ENCODE measurements at regions not wholly inside any gene's neighbourhood (a gene's known extent, or its start where the extent isn't known, plus 50 kb on each side); places are given as distances from the start of the nearest gene placed in this dataset.

GRCh38 chr11:122276221-122276620 lies 160.2 kb upstream of the BLID start:
- Histone ChIP-seq H3K9ac (ENCODE audit: low read depth, low read length) (no peak overlapping the region), H3K4me3 (ENCODE audit: low read length) (no peak overlapping the region), H3K36me3 (ENCODE audit: insufficient read depth, low read length) (no peaks in the 10 kb centered on the region), H3K4me1 (ENCODE audit: control insufficient read depth, insufficient read depth, low read length) (no peaks in the 10 kb centered on the region), H3K9me3 (replicated peaks; ENCODE audit: low read length) (no peaks in the 10 kb centered on the region), H3K4me2 (ENCODE audit: low read length) (no peak overlapping the region), H3K27me3 (ENCODE audit: control insufficient read depth, insufficient read depth, low read length) (peaks cover 32% of the 10 kb centered on the region)

- Histone ChIP-seq H3K9ac (ENCODE audit: low read depth, low read length) (no peak overlapping the region), H3K9me3 (replicated peaks; ENCODE audit: low read length) (no peaks in the 10 kb centered on the region), H3K4me2 (ENCODE audit: low read length) (no peak overlapping the region), H3K36me3 (ENCODE audit: insufficient read depth, low read length) (no peaks in the 10 kb centered on the region), H3K27me3 (ENCODE audit: control insufficient read depth, insufficient read depth, low read length) (peaks cover 38% of the 10 kb centered on the region), H3K4me1 (ENCODE audit: control insufficient read depth, insufficient read depth, low read length) (no peaks in the 10 kb centered on the region), H3K4me3 (ENCODE audit: low read length) (no peak overlapping the region)
These were observed 159.5 kb upstream of the BLID start for GRCh38 chr11:122275508-122275907.

- H3K27me3 ChIP-seq (ENCODE audit: control insufficient read depth, insufficient read depth, low read length), result peaks cover 49% of the 10 kb centered on the region
- no peaks in the 10 kb centered on the region for H3K9me3 ChIP-seq (replicated peaks; ENCODE audit: low read length)
- no peak overlapping the region for H3K4me2 ChIP-seq (ENCODE audit: low read length)
- H3K4me1 ChIP-seq (ENCODE audit: control insufficient read depth, insufficient read depth, low read length), result no peaks in the 10 kb centered on the region
- H3K4me3 ChIP-seq (ENCODE audit: low read length), result no peak overlapping the region
- H3K9ac ChIP-seq (ENCODE audit: low read depth, low read length), result no peak overlapping the region
- no peaks in the 10 kb centered on the region for H3K36me3 ChIP-seq (ENCODE audit: insufficient read depth, low read length)
These were observed 157.6 kb upstream of the BLID start for GRCh38 chr11:122273476-122274191.

- no peaks in the 10 kb centered on the region for H3K36me3 ChIP-seq (ENCODE audit: insufficient read depth, low read length)
- no peaks in the 10 kb centered on the region for H3K4me1 ChIP-seq (ENCODE audit: control insufficient read depth, insufficient read depth, low read length)
- H3K4me3 ChIP-seq (ENCODE audit: low read length), result no peak overlapping the region
- no peaks in the 10 kb centered on the region for H3K9me3 ChIP-seq (replicated peaks; ENCODE audit: low read length)
- H3K27me3 ChIP-seq (ENCODE audit: control insufficient read depth, insufficient read depth, low read length), result peaks cover 54% of the 10 kb centered on the region
- no peak overlapping the region for H3K4me2 ChIP-seq (ENCODE audit: low read length)
- H3K9ac ChIP-seq (ENCODE audit: low read depth, low read length), result no peak overlapping the region
These were observed 155.7 kb upstream of the BLID start for GRCh38 chr11:122271745-122272144.

GRCh38 chr11:122271137-122271536 lies 155.1 kb upstream of the BLID start:
- H3K27me3 ChIP-seq (ENCODE audit: control insufficient read depth, insufficient read depth, low read length), result peaks cover 56% of the 10 kb centered on the region
- H3K4me3 ChIP-seq (ENCODE audit: low read length), result no peak overlapping the region
- no peaks in the 10 kb centered on the region for H3K36me3 ChIP-seq (ENCODE audit: insufficient read depth, low read length)
- no peak overlapping the region for H3K4me2 ChIP-seq (ENCODE audit: low read length)
- H3K4me1 ChIP-seq (ENCODE audit: control insufficient read depth, insufficient read depth, low read length), result no peaks in the 10 kb centered on the region
- no peaks in the 10 kb centered on the region for H3K9me3 ChIP-seq (replicated peaks; ENCODE audit: low read length)
- H3K9ac ChIP-seq (ENCODE audit: low read depth, low read length), result no peak overlapping the region

GRCh38 chr11:122270535-122270934 lies 154.5 kb upstream of the BLID start:
- no peak overlapping the region for H3K4me2 ChIP-seq (ENCODE audit: low read length)
- no peak overlapping the region for H3K4me3 ChIP-seq (ENCODE audit: low read length)
- no peaks in the 10 kb centered on the region for H3K4me1 ChIP-seq (ENCODE audit: control insufficient read depth, insufficient read depth, low read length)
- H3K27me3 ChIP-seq (ENCODE audit: control insufficient read depth, insufficient read depth, low read length), result peaks cover 61% of the 10 kb centered on the region
- no peaks in the 10 kb centered on the region for H3K9me3 ChIP-seq (replicated peaks; ENCODE audit: low read length)
- H3K36me3 ChIP-seq (ENCODE audit: insufficient read depth, low read length), result no peaks in the 10 kb centered on the region
- no peak overlapping the region for H3K9ac ChIP-seq (ENCODE audit: low read depth, low read length)

GRCh38 chr11:122269824-122270223 lies 153.8 kb upstream of the BLID start:
- no peaks in the 10 kb centered on the region for H3K4me1 ChIP-seq (ENCODE audit: control insufficient read depth, insufficient read depth, low read length)
- no peak overlapping the region for H3K4me3 ChIP-seq (ENCODE audit: low read length)
- H3K9me3 ChIP-seq (replicated peaks; ENCODE audit: low read length), result no peaks in the 10 kb centered on the region
- H3K4me2 ChIP-seq (ENCODE audit: low read length), result no peak overlapping the region
- no peaks in the 10 kb centered on the region for H3K36me3 ChIP-seq (ENCODE audit: insufficient read depth, low read length)
- no peak overlapping the region for H3K9ac ChIP-seq (ENCODE audit: low read depth, low read length)
- peaks cover 61% of the 10 kb centered on the region for H3K27me3 ChIP-seq (ENCODE audit: control insufficient read depth, insufficient read depth, low read length)

- Histone ChIP-seq H3K9me3 (replicated peaks; ENCODE audit: low read length) (no peaks in the 10 kb centered on the region), H3K4me1 (ENCODE audit: control insufficient read depth, insufficient read depth, low read length) (no peaks in the 10 kb centered on the region), H3K36me3 (ENCODE audit: insufficient read depth, low read length) (no peaks in the 10 kb centered on the region), H3K4me3 (ENCODE audit: low read length) (no peak overlapping the region), H3K9ac (ENCODE audit: low read depth, low read length) (no peak overlapping the region), H3K27me3 (ENCODE audit: control insufficient read depth, insufficient read depth, low read length) (peaks cover 62% of the 10 kb centered on the region), H3K4me2 (ENCODE audit: low read length) (no peak overlapping the region)
These were observed 152.7 kb upstream of the BLID start for GRCh38 chr11:122268601-122269130.

GRCh38 chr11:122267602-122268001 lies 151.6 kb upstream of the BLID start:
- Histone ChIP-seq H3K4me3 (ENCODE audit: low read length) (no peak overlapping the region), H3K27me3 (ENCODE audit: control insufficient read depth, insufficient read depth, low read length) (peaks cover 54% of the 10 kb centered on the region), H3K36me3 (ENCODE audit: insufficient read depth, low read length) (no peaks in the 10 kb centered on the region), H3K9me3 (replicated peaks; ENCODE audit: low read length) (no peaks in the 10 kb centered on the region), H3K4me1 (ENCODE audit: control insufficient read depth, insufficient read depth, low read length) (no peaks in the 10 kb centered on the region), H3K9ac (ENCODE audit: low read depth, low read length) (no peak overlapping the region), H3K4me2 (ENCODE audit: low read length) (no peak overlapping the region)

GRCh38 chr11:122265981-122266380 lies 150.0 kb upstream of the BLID start:
- no peak overlapping the region for H3K9ac ChIP-seq (ENCODE audit: low read depth, low read length)
- no peak overlapping the region for H3K4me2 ChIP-seq (ENCODE audit: low read length)
- H3K27me3 ChIP-seq (ENCODE audit: control insufficient read depth, insufficient read depth, low read length), result peaks cover 46% of the 10 kb centered on the region
- H3K9me3 ChIP-seq (replicated peaks; ENCODE audit: low read length), result no peaks in the 10 kb centered on the region
- no peaks in the 10 kb centered on the region for H3K36me3 ChIP-seq (ENCODE audit: insufficient read depth, low read length)
- H3K4me3 ChIP-seq (ENCODE audit: low read length), result no peak overlapping the region
- H3K4me1 ChIP-seq (ENCODE audit: control insufficient read depth, insufficient read depth, low read length), result peaks cover 5% of the 10 kb centered on the region

- H3K9ac ChIP-seq (ENCODE audit: low read depth, low read length), result no peak overlapping the region
- no peak overlapping the region for H3K4me3 ChIP-seq (ENCODE audit: low read length)
- no peaks in the 10 kb centered on the region for H3K36me3 ChIP-seq (ENCODE audit: insufficient read depth, low read length)
- H3K4me2 ChIP-seq (ENCODE audit: low read length), result no peak overlapping the region
- H3K4me1 ChIP-seq (ENCODE audit: control insufficient read depth, insufficient read depth, low read length), result peaks cover 5% of the 10 kb centered on the region
- peaks cover 43% of the 10 kb centered on the region for H3K27me3 ChIP-seq (ENCODE audit: control insufficient read depth, insufficient read depth, low read length)
- H3K9me3 ChIP-seq (replicated peaks; ENCODE audit: low read length), result no peaks in the 10 kb centered on the region
These were observed 148.1 kb upstream of the BLID start for GRCh38 chr11:122264121-122264520.

GRCh38 chr11:122261546-122261945 lies 145.5 kb upstream of the BLID start:
- Histone ChIP-seq H3K9ac (ENCODE audit: low read depth, low read length) (no peak overlapping the region), H3K36me3 (ENCODE audit: insufficient read depth, low read length) (no peaks in the 10 kb centered on the region), H3K4me2 (ENCODE audit: low read length) (peak overlapping the region; percentile 17), H3K4me1 (ENCODE audit: control insufficient read depth, insufficient read depth, low read length) (peaks cover 5% of the 10 kb centered on the region), H3K9me3 (replicated peaks; ENCODE audit: low read length) (no peaks in the 10 kb centered on the region), H3K4me3 (ENCODE audit: low read length) (no peak overlapping the region), H3K27me3 (ENCODE audit: control insufficient read depth, insufficient read depth, low read length) (peaks cover 48% of the 10 kb centered on the region)
